K562 (cell line): ENCODE measurements at regions not wholly inside any gene's neighbourhood (a gene's known extent, or its start where the extent isn't known, plus 50 kb on each side); places are given as distances from the start of the nearest gene placed in this dataset.

Experiments
- CBX2 ChIP-seq: fragments of 200-600 bp; sonication (generic); IDR thresholded peaks from one replicate; pipeline ENCODE4 v1.6.1; 2012; ENCODE audit warnings: mild to moderate bottlenecking, low read length, inconsistent platforms; ENCODE audit not compliant: insufficient read depth, poor library complexity, severe bottlenecking
- CBX3 ChIP-seq, 2 experiments: IDR thresholded peaks; 1 replicate in 1 of 2; 2 replicates in 1 of 2; pipeline ENCODE4 v1.6.1; 2012; ENCODE audit warnings: inconsistent platforms in 2 of 2, low read length in 2 of 2, borderline replicate concordance in 1 of 2, control low read depth in 1 of 2
- KAT2B ChIP-seq: IDR thresholded peaks from one replicate; pipeline ENCODE4 v1.6.1; 2012; ENCODE audit warnings: low read depth, mild to moderate bottlenecking, control low read depth, inconsistent platforms, low read length, moderate library complexity
- TF ChIP-seq, protein P1 (sequence below), 3 experiments: IDR thresholded peaks in 2 of 3; conservative IDR thresholded peaks in 1 of 3; 2 replicates each; pipeline ENCODE4 v1.5.1; 2011 to 2012; ENCODE audit warnings: low read length in 3 of 3, mild to moderate bottlenecking in 3 of 3, control low read depth in 2 of 3, improper control_type of control experiment in 1 of 3, inconsistent platforms in 1 of 3, low read depth in 1 of 3, mixed read lengths in 1 of 3, moderate library complexity in 1 of 3; ENCODE audit not compliant: insufficient read depth in 2 of 3

DNA sequence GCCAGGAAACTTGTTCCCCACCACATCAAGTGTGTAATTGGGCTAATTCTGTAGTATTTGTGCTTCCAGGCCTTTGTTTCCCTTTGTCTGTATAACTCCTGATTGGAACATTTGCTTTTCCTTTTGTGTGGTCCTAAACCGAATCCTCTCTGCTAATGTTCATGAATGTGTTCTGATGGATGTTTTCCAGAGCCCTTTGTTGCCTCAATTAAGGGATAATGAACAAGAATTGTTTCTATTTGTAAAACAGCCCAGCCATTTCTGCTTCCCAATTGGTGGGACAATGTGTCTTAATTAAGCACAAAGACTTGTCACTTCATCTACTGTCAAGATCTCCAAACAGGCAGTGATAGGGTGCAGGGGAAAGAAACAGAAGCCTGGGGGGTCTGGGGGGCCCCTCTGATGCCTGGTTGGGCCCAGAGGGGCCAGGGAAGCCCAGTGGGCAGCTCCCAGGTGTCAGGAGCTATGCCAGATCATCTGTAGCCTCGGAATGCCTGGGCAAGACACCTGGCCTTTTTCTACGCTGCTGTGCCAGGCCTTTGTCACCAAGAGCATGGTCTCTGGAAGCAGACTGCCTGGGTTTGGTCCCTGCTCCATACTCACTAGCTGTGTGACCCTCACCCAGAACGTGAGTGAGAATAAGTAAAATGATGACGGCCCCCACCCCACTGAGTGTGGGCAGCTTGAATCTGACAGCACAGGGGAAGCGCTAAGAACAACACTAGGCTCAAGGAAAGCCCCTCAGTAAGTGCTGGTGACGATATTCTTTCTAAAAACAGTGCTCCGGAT, 116.6 kb upstream of the PRR20G start:
- TF ChIP-seq CBX2, result no peak
- no peak for TF ChIP-seq KAT2B
- TF ChIP-seq, protein P1, sequence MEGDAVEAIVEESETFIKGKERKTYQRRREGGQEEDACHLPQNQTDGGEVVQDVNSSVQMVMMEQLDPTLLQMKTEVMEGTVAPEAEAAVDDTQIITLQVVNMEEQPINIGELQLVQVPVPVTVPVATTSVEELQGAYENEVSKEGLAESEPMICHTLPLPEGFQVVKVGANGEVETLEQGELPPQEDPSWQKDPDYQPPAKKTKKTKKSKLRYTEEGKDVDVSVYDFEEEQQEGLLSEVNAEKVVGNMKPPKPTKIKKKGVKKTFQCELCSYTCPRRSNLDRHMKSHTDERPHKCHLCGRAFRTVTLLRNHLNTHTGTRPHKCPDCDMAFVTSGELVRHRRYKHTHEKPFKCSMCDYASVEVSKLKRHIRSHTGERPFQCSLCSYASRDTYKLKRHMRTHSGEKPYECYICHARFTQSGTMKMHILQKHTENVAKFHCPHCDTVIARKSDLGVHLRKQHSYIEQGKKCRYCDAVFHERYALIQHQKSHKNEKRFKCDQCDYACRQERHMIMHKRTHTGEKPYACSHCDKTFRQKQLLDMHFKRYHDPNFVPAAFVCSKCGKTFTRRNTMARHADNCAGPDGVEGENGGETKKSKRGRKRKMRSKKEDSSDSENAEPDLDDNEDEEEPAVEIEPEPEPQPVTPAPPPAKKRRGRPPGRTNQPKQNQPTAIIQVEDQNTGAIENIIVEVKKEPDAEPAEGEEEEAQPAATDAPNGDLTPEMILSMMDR (IDR thresholded peaks at IDR 0.05 in 2 of 3, conservative IDR thresholded peaks at IDR 0.05 in 1 of 3; ENCODE audit: insufficient read depth in 2 of 3, low read depth in 1 of 3, low read length in 3 of 3), result no peak
- TF ChIP-seq CBX3 (IDR thresholded peaks at IDR 0.05; ENCODE audit: borderline replicate concordance in 1 of 2, low read length in 2 of 2), result no peak
